GM18508 (cell line): ENCODE measurements at regions not wholly inside any gene's neighbourhood (a gene's known extent, or its start where the extent isn't known, plus 50 kb on each side); places are given as distances from the start of the nearest gene placed in this dataset.
"Not testable (repeated sequence)": the region's sequence is repeated elsewhere in the genome, so short reads cannot be mapped to it uniquely, and the experiment has no call there.

Experiments
- ATAC-seq: cut with Tn5 transposase; IDR thresholded peaks from one replicate; pipeline ENCODE4 v1.9.1; 2021; ENCODE audit warnings: moderate number of reproducible peaks; ENCODE audit not compliant: insufficient read depth, unreplicated experiment

GRCh38 chr4:14375816-14376215, 626.5 kb upstream of the CPEB2 start:
- ATAC-seq: no peak

- no peak for ATAC-seq
These were observed 623.1 kb upstream of the CPEB2 start for GRCh38 chr4:14379183-14379582.

- no peak for ATAC-seq
These were observed 618.6 kb upstream of the CPEB2 start for GRCh38 chr4:14383652-14384051.

- no peak for ATAC-seq
These were observed 617.5 kb upstream of the CPEB2 start for GRCh38 chr4:14384824-14385223.

- ATAC-seq: no peak
These were observed 616.1 kb upstream of the CPEB2 start for GRCh38 chr4:14386196-14386595.

GRCh38 chr4:14387647-14388046, 614.6 kb upstream of the CPEB2 start:
- no peak for ATAC-seq

GRCh38 chr4:14392378-14392777, 609.9 kb upstream of the CPEB2 start:
- ATAC-seq: no peak

- no peak for ATAC-seq
These were observed 606.1 kb upstream of the CPEB2 start for GRCh38 chr4:14396183-14396582.

GRCh38 chr4:14399848-14400247, 602.4 kb upstream of the CPEB2 start:
- no peak for ATAC-seq

GRCh38 chr4:14400307-14400706, 602.0 kb upstream of the CPEB2 start:
- no peak for ATAC-seq

- no peak for ATAC-seq
These were observed 599.1 kb upstream of the CPEB2 start for GRCh38 chr4:14403132-14403531.

- ATAC-seq: no peak
These were observed 597.6 kb upstream of the CPEB2 start for GRCh38 chr4:14404730-14405129.

- no peak for ATAC-seq
These were observed 591.8 kb upstream of the CPEB2 start for GRCh38 chr4:14410516-14410915.

- no peak for ATAC-seq
These were observed 587.1 kb upstream of the CPEB2 start for GRCh38 chr4:14415146-14415545.

- ATAC-seq: no peak
These were observed 582.8 kb upstream of the CPEB2 start for GRCh38 chr4:14419516-14419915.

GRCh38 chr4:14426297-14426696, 576.0 kb upstream of the CPEB2 start:
- ATAC-seq: not testable (repeated sequence)

- no peak for ATAC-seq
These were observed 574.2 kb upstream of the CPEB2 start for GRCh38 chr4:14428125-14428524.

GRCh38 chr4:14431155-14432134, 570.8 kb upstream of the CPEB2 start:
- ATAC-seq: no peak

GRCh38 chr4:14434483-14434882, 567.8 kb upstream of the CPEB2 start:
- ATAC-seq: no peak

- no peak for ATAC-seq
These were observed 567.4 kb upstream of the CPEB2 start for GRCh38 chr4:14434916-14435315.

GRCh38 chr4:14441561-14441960, 560.7 kb upstream of the CPEB2 start:
- no peak for ATAC-seq

- no peak for ATAC-seq
These were observed 556.4 kb upstream of the CPEB2 start for GRCh38 chr4:14445882-14446281.
